Activated CD4-positive, alpha-beta T cell treated with anti-CD3 and anti-CD28 coated beads, Interleukin-2, amount 50 U/mL, for 48 hours (primary cell): ENCODE measurements at regions not wholly inside any gene's neighbourhood (a gene's known extent, or its start where the extent isn't known, plus 50 kb on each side); places are given as distances from the start of the nearest gene placed in this dataset.

Source experiments
- DNase-seq, 2 experiments: peaks; one replicate each; pipeline ENCODE4 v3.0.0-alpha.2; 2020

GRCh38 chr6:45830441-45831139 lies 185.1 kb downstream of the CLIC5 start:
- peak; percentile 69 to 80 for DNase-seq

GRCh38 chr6:45829873-45830272 lies 185.8 kb downstream of the CLIC5 start:
- DNase-seq = no peak

GRCh38 chr6:45827952-45828530 lies 187.6 kb downstream of the CLIC5 start:
- no peak for DNase-seq

GRCh38 chr6:45822873-45823272 lies 192.8 kb downstream of the CLIC5 start:
- no peak for DNase-seq

- DNase-seq = peak; percentile 44 to 66
Observed at GRCh38 chr6:45822246-45822812, 193.3 kb downstream of the CLIC5 start.

- DNase-seq = no peak
Observed at GRCh38 chr6:45818655-45819054, 197.0 kb downstream of the CLIC5 start.

- no peak for DNase-seq
Observed at GRCh38 chr6:45816674-45817297, 198.9 kb downstream of the CLIC5 start.

- no peak for DNase-seq
Observed at GRCh38 chr6:45815466-45816125, 200.1 kb downstream of the CLIC5 start.

GRCh38 chr6:45814772-45815171 lies 200.9 kb downstream of the CLIC5 start:
- no peak for DNase-seq

GRCh38 chr6:45813943-45814342 lies 201.7 kb downstream of the CLIC5 start:
- DNase-seq = no peak

- no peak for DNase-seq
Observed at GRCh38 chr6:45812922-45813321, 202.7 kb downstream of the CLIC5 start.

GRCh38 chr6:45808917-45809316 lies 206.7 kb downstream of the CLIC5 start:
- DNase-seq = no peak

GRCh38 chr6:45808042-45808645 lies 207.5 kb downstream of the CLIC5 start:
- DNase-seq = no peak

- DNase-seq = no peak
Observed at GRCh38 chr6:45807311-45808041, 208.2 kb downstream of the CLIC5 start.

- DNase-seq = no peak
Observed at GRCh38 chr6:45806172-45806571, 209.5 kb downstream of the CLIC5 start.

- no peak for DNase-seq
Observed at GRCh38 chr6:45803071-45803470, 212.6 kb downstream of the CLIC5 start.

GRCh38 chr6:45801471-45802289 lies 214.0 kb downstream of the CLIC5 start:
- DNase-seq = peak; percentile 66 to 77

GRCh38 chr6:45800911-45801310 lies 214.7 kb downstream of the CLIC5 start:
- no peak for DNase-seq

- no peak for DNase-seq
Observed at GRCh38 chr6:45795678-45796077, 220.0 kb downstream of the CLIC5 start.

GRCh38 chr6:45794465-45794864 lies 221.2 kb downstream of the CLIC5 start:
- DNase-seq = no peak
